ENCODE measurements at regions not wholly inside any gene's neighbourhood (a gene's known extent, or its start where the extent isn't known, plus 50 kb on each side); places are given as distances from the start of the nearest gene placed in this dataset.

GRCh38 chr13:73590795-73591194 is 532.0 kb downstream of the KLF5 start:
- no peaks in the 10 kb centered on the region for H3K36me3 ChIP-seq (ENCODE audit: control insufficient read depth, insufficient read depth, low read length)
- no peaks in the 10 kb centered on the region for H3K27me3 ChIP-seq (ENCODE audit: control insufficient read depth, insufficient read depth, low read length, poor library complexity, severe bottlenecking)
- no peak overlapping the region for H3K27ac ChIP-seq (ENCODE audit: insufficient read depth, low read depth, low read length, poor library complexity, severe bottlenecking)
- no peak overlapping the region for H3K4me3 ChIP-seq (ENCODE audit: insufficient read depth, low read depth, low read length)
- no peaks in the 10 kb centered on the region for H3K9me3 ChIP-seq (ENCODE audit: control insufficient read depth, low read length)
- no peaks in the 10 kb centered on the region for H3K4me1 ChIP-seq (ENCODE audit: control insufficient read depth, insufficient read depth, low read length)

GRCh38 chr13:73585236-73585635 is 526.4 kb downstream of the KLF5 start:
- 96 to 100% methylated on average over 2 of the region's 2 CpGs for WGBS, 2 experiments
- H3K27ac ChIP-seq (ENCODE audit: insufficient read depth, low read depth, low read length, poor library complexity, severe bottlenecking): no peak overlapping the region
- no peaks in the 10 kb centered on the region for H3K36me3 ChIP-seq (ENCODE audit: control insufficient read depth, insufficient read depth, low read length)
- H3K27me3 ChIP-seq (ENCODE audit: control insufficient read depth, insufficient read depth, low read length, poor library complexity, severe bottlenecking): no peaks in the 10 kb centered on the region
- no peaks in the 10 kb centered on the region for H3K4me1 ChIP-seq (ENCODE audit: control insufficient read depth, insufficient read depth, low read length)
- H3K9me3 ChIP-seq (ENCODE audit: control insufficient read depth, low read length): no peaks in the 10 kb centered on the region
- H3K4me3 ChIP-seq (ENCODE audit: insufficient read depth, low read depth, low read length): no peak overlapping the region

GRCh38 chr13:73583331-73583730 is 524.5 kb downstream of the KLF5 start:
- Histone ChIP-seq H3K36me3 (ENCODE audit: control insufficient read depth, insufficient read depth, low read length) (no peaks in the 10 kb centered on the region), H3K27ac (ENCODE audit: insufficient read depth, low read depth, low read length, poor library complexity, severe bottlenecking) (no peak overlapping the region), H3K4me3 (ENCODE audit: insufficient read depth, low read depth, low read length) (no peak overlapping the region), H3K4me1 (ENCODE audit: control insufficient read depth, insufficient read depth, low read length) (no peaks in the 10 kb centered on the region), H3K9me3 (ENCODE audit: control insufficient read depth, low read length) (no peaks in the 10 kb centered on the region), H3K27me3 (ENCODE audit: control insufficient read depth, insufficient read depth, low read length, poor library complexity, severe bottlenecking) (no peaks in the 10 kb centered on the region)
- WGBS, 2 experiments: 61 to 85% methylated on average over 3 of the region's 3 CpGs

GRCh38 chr13:73580513-73581267 is 521.9 kb downstream of the KLF5 start:
- Histone ChIP-seq H3K4me1 (ENCODE audit: control insufficient read depth, insufficient read depth, low read length) (no peaks in the 10 kb centered on the region), H3K4me3 (ENCODE audit: insufficient read depth, low read depth, low read length) (no peak overlapping the region), H3K27me3 (ENCODE audit: control insufficient read depth, insufficient read depth, low read length, poor library complexity, severe bottlenecking) (no peaks in the 10 kb centered on the region), H3K9me3 (ENCODE audit: control insufficient read depth, low read length) (no peaks in the 10 kb centered on the region), H3K36me3 (ENCODE audit: control insufficient read depth, insufficient read depth, low read length) (no peaks in the 10 kb centered on the region), H3K27ac (ENCODE audit: insufficient read depth, low read depth, low read length, poor library complexity, severe bottlenecking) (no peak overlapping the region)
- 93 to 97% methylated on average over 3 of the region's 3 CpGs for WGBS, 2 experiments

- Histone ChIP-seq H3K9me3 (ENCODE audit: control insufficient read depth, low read length) (no peaks in the 10 kb centered on the region), H3K4me3 (ENCODE audit: insufficient read depth, low read depth, low read length) (no peak overlapping the region), H3K27me3 (ENCODE audit: control insufficient read depth, insufficient read depth, low read length, poor library complexity, severe bottlenecking) (no peaks in the 10 kb centered on the region), H3K27ac (ENCODE audit: insufficient read depth, low read depth, low read length, poor library complexity, severe bottlenecking) (no peak overlapping the region), H3K4me1 (ENCODE audit: control insufficient read depth, insufficient read depth, low read length) (no peaks in the 10 kb centered on the region), H3K36me3 (ENCODE audit: control insufficient read depth, insufficient read depth, low read length) (no peaks in the 10 kb centered on the region)
- WGBS, 2 experiments: 92 to 97% methylated on average over 2 of the region's 2 CpGs
Measured at GRCh38 chr13:73579574-73580274, 520.9 kb downstream of the KLF5 start.

GRCh38 chr13:73578251-73578875 is 519.6 kb downstream of the KLF5 start:
- Histone ChIP-seq H3K9me3 (ENCODE audit: control insufficient read depth, low read length) (no peaks in the 10 kb centered on the region), H3K4me3 (ENCODE audit: insufficient read depth, low read depth, low read length) (no peak overlapping the region), H3K27ac (ENCODE audit: insufficient read depth, low read depth, low read length, poor library complexity, severe bottlenecking) (no peak overlapping the region), H3K36me3 (ENCODE audit: control insufficient read depth, insufficient read depth, low read length) (no peaks in the 10 kb centered on the region), H3K4me1 (ENCODE audit: control insufficient read depth, insufficient read depth, low read length) (no peaks in the 10 kb centered on the region), H3K27me3 (ENCODE audit: control insufficient read depth, insufficient read depth, low read length, poor library complexity, severe bottlenecking) (no peaks in the 10 kb centered on the region)
- WGBS, 2 experiments: 94 to 97% methylated on average over 6 of the region's 6 CpGs

GRCh38 chr13:73576291-73576690 is 517.5 kb downstream of the KLF5 start:
- no peaks in the 10 kb centered on the region for H3K4me1 ChIP-seq (ENCODE audit: control insufficient read depth, insufficient read depth, low read length)
- H3K4me3 ChIP-seq (ENCODE audit: insufficient read depth, low read depth, low read length): no peak overlapping the region
- H3K36me3 ChIP-seq (ENCODE audit: control insufficient read depth, insufficient read depth, low read length): no peaks in the 10 kb centered on the region
- no peaks in the 10 kb centered on the region for H3K9me3 ChIP-seq (ENCODE audit: control insufficient read depth, low read length)
- no peaks in the 10 kb centered on the region for H3K27me3 ChIP-seq (ENCODE audit: control insufficient read depth, insufficient read depth, low read length, poor library complexity, severe bottlenecking)
- no peak overlapping the region for H3K27ac ChIP-seq (ENCODE audit: insufficient read depth, low read depth, low read length, poor library complexity, severe bottlenecking)
- WGBS, 2 experiments: 95 to 96% methylated on average over 4 of the region's 4 CpGs

GRCh38 chr13:73572824-73573223 is 514.0 kb downstream of the KLF5 start:
- Histone ChIP-seq H3K4me3 (ENCODE audit: insufficient read depth, low read depth, low read length) (no peak overlapping the region), H3K27ac (ENCODE audit: insufficient read depth, low read depth, low read length, poor library complexity, severe bottlenecking) (no peak overlapping the region), H3K9me3 (ENCODE audit: control insufficient read depth, low read length) (no peaks in the 10 kb centered on the region), H3K27me3 (ENCODE audit: control insufficient read depth, insufficient read depth, low read length, poor library complexity, severe bottlenecking) (no peaks in the 10 kb centered on the region), H3K36me3 (ENCODE audit: control insufficient read depth, insufficient read depth, low read length) (no peaks in the 10 kb centered on the region), H3K4me1 (ENCODE audit: control insufficient read depth, insufficient read depth, low read length) (no peaks in the 10 kb centered on the region)
- 85 to 87% methylated on average over 3 of the region's 3 CpGs for WGBS, 2 experiments

GRCh38 chr13:73571376-73571775 is 512.6 kb downstream of the KLF5 start:
- WGBS, 2 experiments: 71% methylated on average over 1 of the region's 1 CpG; no CpG with 5 or more reads in 1 of the 2 experiments
- H3K27me3 ChIP-seq (ENCODE audit: control insufficient read depth, insufficient read depth, low read length, poor library complexity, severe bottlenecking): no peaks in the 10 kb centered on the region
- H3K36me3 ChIP-seq (ENCODE audit: control insufficient read depth, insufficient read depth, low read length): no peaks in the 10 kb centered on the region

GRCh38 chr13:73556902-73557301 is 498.1 kb downstream of the KLF5 start:
- no peaks in the 10 kb centered on the region for H3K9me3 ChIP-seq (ENCODE audit: control insufficient read depth, low read length)
- H3K27me3 ChIP-seq (ENCODE audit: control insufficient read depth, insufficient read depth, low read length, poor library complexity, severe bottlenecking): no peaks in the 10 kb centered on the region
- no peaks in the 10 kb centered on the region for H3K4me1 ChIP-seq (ENCODE audit: control insufficient read depth, insufficient read depth, low read length)
- no peak overlapping the region for H3K27ac ChIP-seq (ENCODE audit: insufficient read depth, low read depth, low read length, poor library complexity, severe bottlenecking)
- 86 to 88% methylated on average over 3 to 4 of the region's 4 CpGs for WGBS, 2 experiments
- no peak overlapping the region for H3K4me3 ChIP-seq (ENCODE audit: insufficient read depth, low read depth, low read length)
- H3K36me3 ChIP-seq (ENCODE audit: control insufficient read depth, insufficient read depth, low read length): no peaks in the 10 kb centered on the region

More at GRCh38 chr13:73571376-73571775, 512.6 kb downstream of the KLF5 start:
- H3K4me1 ChIP-seq (ENCODE audit: control insufficient read depth, insufficient read depth, low read length): no peaks in the 10 kb centered on the region
- H3K27ac ChIP-seq (ENCODE audit: insufficient read depth, low read depth, low read length, poor library complexity, severe bottlenecking): no peak overlapping the region
- H3K4me3 ChIP-seq (ENCODE audit: insufficient read depth, low read depth, low read length): no peak overlapping the region
- H3K9me3 ChIP-seq (ENCODE audit: control insufficient read depth, low read length): no peaks in the 10 kb centered on the region

Measured in ectodermal cell (in vitro differentiated cells).